ENCODE measurements at regions not wholly inside any gene's neighbourhood (a gene's known extent, or its start where the extent isn't known, plus 50 kb on each side); places are given as distances from the start of the nearest gene placed in this dataset.
"Not testable (repeated sequence)": the region's sequence is repeated elsewhere in the genome, so short reads cannot be mapped to it uniquely, and the experiment has no call there.

GRCh38 chr12:58671196-58671595 is 249.1 kb downstream of the LRIG3 start:
- Histone ChIP-seq H3K4me1 (ENCODE audit: insufficient read depth, insufficient read length) (no peaks in the 10 kb centered on the region), H3K4me3 (ENCODE audit: insufficient read length, low read depth) (no peak overlapping the region), H3K36me3 (ENCODE audit: insufficient read depth, insufficient read length, low read length) (no peaks in the 10 kb centered on the region), H3K27me3 (ENCODE audit: insufficient read depth, insufficient read length) (no peaks in the 10 kb centered on the region), H3K9ac (ENCODE audit: insufficient read length, low read depth) (no peak overlapping the region), H3K9me3 (ENCODE audit: insufficient read depth, low read length) (no peaks in the 10 kb centered on the region)
- no peak for DNase-seq (ENCODE audit: low read depth, low spot score)
- TF ChIP-seq ZNF274 (IDR thresholded peaks at IDR 0.05; ENCODE audit: low read depth, low read length) (no peak), YY1 (IDR thresholded peaks at IDR 0.05; ENCODE audit: insufficient read depth, insufficient read length) (no peak), SUZ12 (IDR thresholded peaks at IDR 0.05; ENCODE audit: extremely low read depth, insufficient read depth, insufficient read length) (no peak)

GRCh38 chr12:58673021-58673420 is 247.3 kb downstream of the LRIG3 start:
- Histone ChIP-seq H3K9ac (ENCODE audit: insufficient read length, low read depth) (no peak overlapping the region), H3K4me3 (ENCODE audit: insufficient read length, low read depth) (no peak overlapping the region), H3K9me3 (ENCODE audit: insufficient read depth, low read length) (peaks cover 1% of the 10 kb centered on the region), H3K36me3 (ENCODE audit: insufficient read depth, insufficient read length, low read length) (no peaks in the 10 kb centered on the region), H3K4me1 (ENCODE audit: insufficient read depth, insufficient read length) (no peaks in the 10 kb centered on the region), H3K27me3 (ENCODE audit: insufficient read depth, insufficient read length) (no peaks in the 10 kb centered on the region)
- TF ChIP-seq SUZ12 (IDR thresholded peaks at IDR 0.05; ENCODE audit: extremely low read depth, insufficient read depth, insufficient read length) (no peak), YY1 (IDR thresholded peaks at IDR 0.05; ENCODE audit: insufficient read depth, insufficient read length) (no peak), ZNF274 (IDR thresholded peaks at IDR 0.05; ENCODE audit: low read depth, low read length) (no peak)
- DNase-seq (ENCODE audit: low read depth, low spot score), result no peak

GRCh38 chr12:58677833-58678232 is 242.5 kb downstream of the LRIG3 start:
- H3K4me3 ChIP-seq (ENCODE audit: insufficient read length, low read depth); H3K9ac ChIP-seq (ENCODE audit: insufficient read length, low read depth); H3K27me3 ChIP-seq (ENCODE audit: insufficient read depth, insufficient read length); H3K36me3 ChIP-seq (ENCODE audit: insufficient read depth, insufficient read length, low read length); H3K4me1 ChIP-seq (ENCODE audit: insufficient read depth, insufficient read length); DNase-seq (ENCODE audit: low read depth, low spot score): not testable (repeated sequence)
- H3K9me3 ChIP-seq (ENCODE audit: insufficient read depth, low read length), result peaks cover 18% of the 10 kb centered on the region

- TF ChIP-seq YY1 (IDR thresholded peaks at IDR 0.05; ENCODE audit: insufficient read depth, insufficient read length) (no peak), ZNF274 (IDR thresholded peaks at IDR 0.05; ENCODE audit: low read depth, low read length) (no peak), SUZ12 (IDR thresholded peaks at IDR 0.05; ENCODE audit: extremely low read depth, insufficient read depth, insufficient read length) (no peak)
- H3K9ac ChIP-seq (ENCODE audit: insufficient read length, low read depth), result no peak overlapping the region
- H3K27me3 ChIP-seq (ENCODE audit: insufficient read depth, insufficient read length), result no peaks in the 10 kb centered on the region
- peaks cover 18% of the 10 kb centered on the region for H3K9me3 ChIP-seq (ENCODE audit: insufficient read depth, low read length)
- H3K4me1 ChIP-seq (ENCODE audit: insufficient read depth, insufficient read length), result no peaks in the 10 kb centered on the region
- DNase-seq (ENCODE audit: low read depth, low spot score), result no peak
- no peak overlapping the region for H3K4me3 ChIP-seq (ENCODE audit: insufficient read length, low read depth)
- no peaks in the 10 kb centered on the region for H3K36me3 ChIP-seq (ENCODE audit: insufficient read depth, insufficient read length, low read length)
Measured at GRCh38 chr12:58678753-58679152, 241.6 kb downstream of the LRIG3 start.

GRCh38 chr12:58681730-58682129 is 238.6 kb downstream of the LRIG3 start:
- H3K9me3 ChIP-seq (ENCODE audit: insufficient read depth, low read length), result peaks cover 18% of the 10 kb centered on the region
- DNase-seq (ENCODE audit: low read depth, low spot score), result no peak
- H3K9ac ChIP-seq (ENCODE audit: insufficient read length, low read depth), result no peak overlapping the region
- no peaks in the 10 kb centered on the region for H3K27me3 ChIP-seq (ENCODE audit: insufficient read depth, insufficient read length)
- no peaks in the 10 kb centered on the region for H3K36me3 ChIP-seq (ENCODE audit: insufficient read depth, insufficient read length, low read length)
- TF ChIP-seq YY1 (IDR thresholded peaks at IDR 0.05; ENCODE audit: insufficient read depth, insufficient read length), result no peak
- no peak for TF ChIP-seq SUZ12 (IDR thresholded peaks at IDR 0.05; ENCODE audit: extremely low read depth, insufficient read depth, insufficient read length)
- no peak for TF ChIP-seq ZNF274 (IDR thresholded peaks at IDR 0.05; ENCODE audit: low read depth, low read length)
- no peaks in the 10 kb centered on the region for H3K4me1 ChIP-seq (ENCODE audit: insufficient read depth, insufficient read length)
- no peak overlapping the region for H3K4me3 ChIP-seq (ENCODE audit: insufficient read length, low read depth)

GRCh38 chr12:58695263-58695662 is 225.0 kb downstream of the LRIG3 start:
- Histone ChIP-seq H3K9me3 (ENCODE audit: insufficient read depth, low read length) (peaks cover 18% of the 10 kb centered on the region), H3K4me3 (ENCODE audit: insufficient read length, low read depth) (no peak overlapping the region), H3K9ac (ENCODE audit: insufficient read length, low read depth) (no peak overlapping the region), H3K27me3 (ENCODE audit: insufficient read depth, insufficient read length) (no peaks in the 10 kb centered on the region), H3K36me3 (ENCODE audit: insufficient read depth, insufficient read length, low read length) (no peaks in the 10 kb centered on the region), H3K4me1 (ENCODE audit: insufficient read depth, insufficient read length) (no peaks in the 10 kb centered on the region)
- no peak for DNase-seq (ENCODE audit: low read depth, low spot score)
- TF ChIP-seq ZNF274 (IDR thresholded peaks at IDR 0.05; ENCODE audit: low read depth, low read length) (no peak), YY1 (IDR thresholded peaks at IDR 0.05; ENCODE audit: insufficient read depth, insufficient read length) (no peak), SUZ12 (IDR thresholded peaks at IDR 0.05; ENCODE audit: extremely low read depth, insufficient read depth, insufficient read length) (no peak)

- Histone ChIP-seq H3K9me3 (ENCODE audit: insufficient read depth, low read length) (no peaks in the 10 kb centered on the region; the same call in 1 of the 2 replicates), H3K4me1 (ENCODE audit: insufficient read depth, insufficient read length) (no peaks in the 10 kb centered on the region), H3K27me3 (ENCODE audit: insufficient read depth, insufficient read length) (no peaks in the 10 kb centered on the region), H3K9ac (ENCODE audit: insufficient read length, low read depth) (no peak overlapping the region), H3K36me3 (ENCODE audit: insufficient read depth, insufficient read length, low read length) (no peaks in the 10 kb centered on the region), H3K4me3 (ENCODE audit: insufficient read length, low read depth) (no peak overlapping the region)
- peak; percentile 15 for DNase-seq (ENCODE audit: low read depth, low spot score)
- TF ChIP-seq SUZ12 (IDR thresholded peaks at IDR 0.05; ENCODE audit: extremely low read depth, insufficient read depth, insufficient read length), result no peak
- TF ChIP-seq ZNF274 (IDR thresholded peaks at IDR 0.05; ENCODE audit: low read depth, low read length), result no peak
- TF ChIP-seq YY1 (IDR thresholded peaks at IDR 0.05; ENCODE audit: insufficient read depth, insufficient read length), result no peak
Measured at GRCh38 chr12:58701536-58701935, 218.8 kb downstream of the LRIG3 start.

- no peaks in the 10 kb centered on the region for H3K9me3 ChIP-seq (ENCODE audit: insufficient read depth, low read length)
- no peaks in the 10 kb centered on the region for H3K4me1 ChIP-seq (ENCODE audit: insufficient read depth, insufficient read length)
- H3K36me3 ChIP-seq (ENCODE audit: insufficient read depth, insufficient read length, low read length), result no peaks in the 10 kb centered on the region
- TF ChIP-seq YY1 (IDR thresholded peaks at IDR 0.05; ENCODE audit: insufficient read depth, insufficient read length) (no peak), ZNF274 (IDR thresholded peaks at IDR 0.05; ENCODE audit: low read depth, low read length) (no peak), SUZ12 (IDR thresholded peaks at IDR 0.05; ENCODE audit: extremely low read depth, insufficient read depth, insufficient read length) (no peak)
- DNase-seq (ENCODE audit: low read depth, low spot score), result no peak
- H3K4me3 ChIP-seq (ENCODE audit: insufficient read length, low read depth), result no peak overlapping the region
- no peak overlapping the region for H3K9ac ChIP-seq (ENCODE audit: insufficient read length, low read depth)
- H3K27me3 ChIP-seq (ENCODE audit: insufficient read depth, insufficient read length), result no peaks in the 10 kb centered on the region
Measured at GRCh38 chr12:58703866-58704265, 216.4 kb downstream of the LRIG3 start.

GRCh38 chr12:58704770-58705169 is 215.5 kb downstream of the LRIG3 start:
- H3K4me1 ChIP-seq (ENCODE audit: insufficient read depth, insufficient read length); H3K9ac ChIP-seq (ENCODE audit: insufficient read length, low read depth); H3K27me3 ChIP-seq (ENCODE audit: insufficient read depth, insufficient read length); DNase-seq (ENCODE audit: low read depth, low spot score); H3K36me3 ChIP-seq (ENCODE audit: insufficient read depth, insufficient read length, low read length); H3K9me3 ChIP-seq (ENCODE audit: insufficient read depth, low read length); H3K4me3 ChIP-seq (ENCODE audit: insufficient read length, low read depth): not testable (repeated sequence)
